Islet of Langerhans (tissue), 1 donor: ENCODE measurements at regions not wholly inside any gene's neighbourhood (a gene's known extent, or its start where the extent isn't known, plus 50 kb on each side); places are given as distances from the start of the nearest gene placed in this dataset.

Experiments
- FAIRE-seq: peaks from one replicate; lab custom pipeline; 2011; peaks lifted over from hg19 to GRCh38; lab: Jason Lieb, UNC

DNA sequence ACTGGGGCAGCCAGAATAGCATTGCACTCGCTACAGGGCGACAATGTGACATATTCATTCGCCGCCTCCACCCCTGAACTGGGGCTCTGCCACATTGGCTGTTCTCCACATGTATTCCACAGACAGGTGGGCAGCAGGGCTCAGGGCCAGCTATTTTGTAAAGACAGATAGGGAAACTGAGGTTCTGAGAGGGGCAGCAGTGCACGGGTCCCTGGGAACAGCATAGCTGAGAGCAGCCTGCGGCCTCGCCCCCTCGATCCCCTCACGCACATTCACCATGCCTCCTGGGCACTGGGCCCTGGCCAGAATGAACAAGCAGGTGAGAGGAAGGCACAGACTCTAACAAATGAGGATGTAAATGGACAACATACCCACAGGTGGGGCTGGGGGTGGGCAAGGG lies 75.0 kb upstream of the SPATA12 start:
- FAIRE-seq = no peak

DNA sequence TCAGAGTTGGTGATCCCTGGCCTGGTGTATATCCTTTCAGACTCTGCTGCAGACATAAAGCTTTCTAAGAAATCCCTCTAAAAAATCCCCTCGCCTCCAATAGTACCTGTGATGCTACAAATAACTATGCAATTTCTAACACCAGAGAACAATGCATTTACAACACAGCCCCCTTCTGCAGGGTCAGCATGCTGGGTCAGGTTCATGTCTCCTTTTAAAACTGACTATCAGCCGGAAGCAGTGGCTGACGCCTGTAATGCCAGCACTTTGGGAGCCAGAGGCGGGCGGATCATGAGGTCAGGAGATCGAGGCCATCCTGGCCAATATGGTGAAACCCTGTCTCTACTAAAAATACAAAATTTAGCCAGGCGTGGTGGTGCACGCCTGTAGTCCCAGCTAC lies 77.0 kb upstream of the SPATA12 start:
- no peak for FAIRE-seq

DNA sequence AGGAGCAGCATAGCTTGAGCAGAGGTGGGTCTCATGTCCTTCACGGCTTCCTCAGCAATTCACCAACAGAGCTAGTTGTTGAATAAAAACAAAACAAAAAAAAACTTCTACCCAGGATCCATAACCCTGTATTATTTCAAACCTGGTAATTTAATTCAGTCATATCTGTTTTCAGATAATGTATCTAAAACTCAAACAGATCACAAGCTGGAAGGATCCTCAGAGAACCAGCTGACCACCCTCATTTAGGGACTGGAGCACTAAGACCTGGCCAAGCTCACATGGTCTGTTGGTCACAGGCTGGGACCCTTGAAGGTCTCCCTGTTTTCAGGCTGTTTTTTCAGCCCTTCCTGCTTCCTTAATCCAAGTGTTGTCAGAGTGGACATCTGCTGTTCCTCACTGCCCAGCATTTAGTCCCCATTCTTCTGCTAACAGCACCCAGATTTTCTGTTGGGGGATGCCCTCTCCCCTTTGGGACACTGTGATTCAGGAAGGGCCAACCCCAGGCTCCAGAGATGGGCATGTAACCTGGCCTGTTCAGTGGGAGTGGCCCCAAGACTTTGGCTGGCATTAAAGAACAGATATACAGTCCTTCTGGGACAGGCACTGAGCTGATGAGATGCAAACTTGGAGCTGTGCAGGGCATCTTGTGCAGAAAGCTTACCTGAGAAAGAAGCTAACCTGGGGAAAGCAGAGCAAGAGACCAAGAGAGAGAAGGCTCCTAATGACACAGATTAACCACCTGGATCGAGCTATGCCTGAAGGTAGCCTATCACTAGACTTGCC lies 78.8 kb upstream of the SPATA12 start:
- no peak for FAIRE-seq

DNA sequence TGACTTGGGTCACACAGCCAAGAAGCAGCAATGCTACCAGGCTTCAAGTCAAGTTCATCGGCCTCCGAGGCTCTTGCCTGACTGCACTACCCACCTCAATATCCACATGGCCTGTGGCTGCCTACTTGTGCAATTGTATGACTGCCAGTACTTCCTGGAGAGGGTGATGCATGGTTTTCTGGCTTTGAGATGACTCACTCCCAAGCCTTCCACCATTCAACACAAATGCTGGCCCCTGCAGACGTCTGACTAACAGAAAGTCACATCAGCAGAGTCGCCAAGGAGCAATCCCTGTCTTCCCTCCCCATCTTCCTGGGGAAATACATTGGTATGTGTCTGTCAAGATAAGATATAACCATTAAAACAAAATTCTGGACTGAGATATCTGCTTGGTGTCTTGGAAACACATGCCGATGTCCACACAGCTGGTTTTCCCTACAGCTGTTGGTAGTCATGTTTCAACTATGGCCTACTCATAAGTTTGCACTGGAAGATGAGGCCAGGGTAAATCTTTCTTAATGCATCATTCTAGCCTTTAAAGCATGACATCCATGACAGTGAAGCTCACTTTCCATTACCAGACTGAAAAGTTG lies 79.6 kb upstream of the SPATA12 start:
- no peak for FAIRE-seq

DNA sequence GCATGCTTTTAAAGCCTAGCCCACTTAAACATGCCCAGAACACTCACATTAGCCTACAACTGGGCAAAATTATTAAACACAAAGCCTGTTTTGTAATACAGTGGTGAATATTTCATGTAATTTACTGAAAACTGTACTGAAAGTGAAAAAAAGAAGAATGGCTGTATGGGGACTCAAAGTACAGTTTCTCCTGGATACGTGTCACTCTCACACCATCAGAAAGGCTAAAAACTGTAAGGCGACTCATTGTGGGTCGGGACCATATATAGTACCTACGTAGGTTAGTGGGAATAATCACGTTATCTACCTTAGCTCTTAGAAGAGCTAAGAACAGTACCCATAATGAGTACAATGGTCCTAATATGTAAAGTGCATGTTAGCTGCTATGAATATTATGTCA lies 80.2 kb upstream of the SPATA12 start:
- FAIRE-seq = no peak

DNA sequence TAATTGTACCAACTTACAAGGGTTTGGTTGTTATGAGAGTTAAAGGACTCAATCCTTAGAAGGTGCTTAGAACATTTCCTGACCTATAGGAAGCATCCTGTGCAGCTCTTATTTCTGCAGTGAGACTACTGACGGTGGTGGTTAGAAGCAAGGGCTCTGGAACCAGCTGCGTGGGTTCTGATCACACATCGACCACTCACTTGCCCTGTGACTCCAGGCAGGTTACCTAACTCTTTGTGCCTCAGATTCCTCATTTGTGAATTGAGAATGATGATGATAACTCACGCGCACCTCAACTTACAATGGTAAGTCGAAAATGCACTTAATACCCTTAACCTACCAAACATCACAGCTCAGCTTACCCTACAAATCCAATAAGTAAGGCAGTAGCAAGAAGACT lies 80.7 kb upstream of the SPATA12 start:
- no peak for FAIRE-seq

DNA sequence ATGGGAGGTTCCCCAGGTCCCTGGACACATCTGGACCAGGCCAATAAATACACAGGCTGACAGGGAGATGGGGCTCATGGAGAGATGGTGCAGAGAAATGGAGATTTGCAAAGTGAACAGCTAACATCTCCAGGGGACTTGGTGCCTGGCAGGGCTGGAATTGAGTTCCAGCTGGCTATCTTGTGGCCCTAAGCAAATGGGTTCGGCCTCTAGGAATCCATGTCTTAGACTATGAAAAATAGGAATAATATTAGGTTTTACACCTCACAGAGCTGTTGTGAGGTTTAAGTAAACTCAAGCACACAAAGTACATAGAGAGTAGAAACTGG lies 82.9 kb upstream of the SPATA12 start:
- no peak for FAIRE-seq

DNA sequence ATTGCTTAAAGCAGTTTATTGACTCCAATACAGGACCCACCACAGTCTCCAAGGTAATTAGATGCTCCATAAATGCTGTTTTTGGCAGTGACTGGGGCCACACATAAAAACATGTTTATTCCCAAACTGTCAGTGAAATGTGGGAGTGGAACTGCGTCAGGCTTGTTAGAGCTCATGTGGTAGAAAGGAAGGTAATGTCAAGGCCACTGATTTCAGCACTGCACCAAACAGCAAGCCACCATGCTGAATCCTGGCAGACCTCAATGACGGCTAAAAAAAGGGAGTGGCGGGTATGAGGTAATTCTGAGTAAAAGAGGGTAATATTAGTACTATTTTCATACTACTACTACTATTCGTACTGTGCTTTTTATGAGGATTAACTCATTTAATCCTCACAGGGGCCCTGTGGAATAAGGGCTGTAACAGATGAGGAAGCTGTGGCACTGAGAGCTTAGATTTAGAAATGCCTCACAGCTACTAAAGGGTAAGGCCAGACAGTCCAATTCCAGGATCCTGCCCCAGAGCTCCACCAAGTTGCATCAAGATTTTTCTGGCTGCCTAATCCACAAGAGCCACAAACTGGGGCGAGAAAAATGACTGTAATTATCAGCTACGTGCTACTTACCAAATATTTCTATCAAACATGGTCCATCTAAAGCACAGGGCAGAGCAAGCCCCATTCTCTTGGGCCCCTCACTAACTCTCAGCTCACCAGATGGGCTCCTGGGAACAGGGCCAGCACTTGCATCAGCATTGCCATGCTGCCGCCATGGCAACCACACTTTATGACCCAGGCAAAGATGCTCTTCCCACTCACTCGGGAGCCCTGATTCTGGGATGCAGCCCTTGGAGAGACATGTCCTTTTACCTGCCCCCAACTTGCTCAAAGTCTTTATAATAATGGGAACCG lies 83.6 kb upstream of the SPATA12 start:
- FAIRE-seq = no peak

DNA sequence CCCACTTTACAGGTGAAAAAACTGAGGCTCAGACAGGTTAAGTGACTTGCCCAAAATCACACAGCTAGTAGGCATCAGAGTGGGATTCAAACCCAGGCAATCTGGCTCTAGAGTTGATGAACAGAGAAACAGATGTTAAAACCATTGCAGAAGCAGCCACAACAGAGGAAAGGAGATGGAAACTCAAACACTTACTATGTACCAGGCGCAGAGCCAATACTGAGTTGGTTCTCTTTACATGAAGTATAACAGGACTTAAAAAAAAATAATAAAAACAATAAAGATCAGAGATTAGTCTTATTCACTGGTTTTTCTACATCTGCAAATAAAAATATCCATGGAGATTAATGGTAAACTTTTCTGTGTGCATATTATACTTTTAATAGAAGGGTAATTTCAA lies 84.9 kb upstream of the SPATA12 start:
- no peak for FAIRE-seq

DNA sequence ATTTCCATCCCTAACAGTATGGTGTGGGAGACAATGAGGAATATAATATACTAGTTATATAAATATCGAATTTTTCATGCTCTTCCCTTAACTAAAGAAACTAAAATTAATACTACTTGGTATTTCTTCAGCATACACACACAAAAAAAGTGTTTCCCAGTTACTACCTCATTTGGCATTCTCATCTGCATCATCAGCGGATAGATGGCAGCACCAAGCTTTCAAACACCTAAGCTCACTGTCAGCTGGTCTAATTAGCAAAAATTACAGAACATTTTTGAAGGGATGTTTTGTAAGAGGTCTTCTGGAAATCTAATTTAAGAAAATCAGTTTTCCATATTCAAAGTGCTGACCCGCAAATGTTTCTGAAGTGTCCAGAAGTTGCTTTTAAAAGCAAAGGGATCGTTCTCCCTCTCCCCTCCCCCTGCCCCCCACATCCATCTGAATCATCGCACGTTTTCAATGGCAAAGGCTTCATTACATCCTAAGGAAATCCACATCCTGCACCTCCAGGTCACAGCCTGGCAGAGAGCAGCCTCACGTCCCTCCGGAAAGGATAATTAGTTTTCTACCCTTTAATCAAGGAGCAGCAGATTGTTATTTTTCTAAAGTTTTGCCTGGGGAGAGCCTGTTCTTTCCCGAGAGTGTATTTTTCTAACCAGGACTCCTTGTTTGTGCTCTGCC lies 86.1 kb upstream of the SPATA12 start:
- no peak for FAIRE-seq

DNA sequence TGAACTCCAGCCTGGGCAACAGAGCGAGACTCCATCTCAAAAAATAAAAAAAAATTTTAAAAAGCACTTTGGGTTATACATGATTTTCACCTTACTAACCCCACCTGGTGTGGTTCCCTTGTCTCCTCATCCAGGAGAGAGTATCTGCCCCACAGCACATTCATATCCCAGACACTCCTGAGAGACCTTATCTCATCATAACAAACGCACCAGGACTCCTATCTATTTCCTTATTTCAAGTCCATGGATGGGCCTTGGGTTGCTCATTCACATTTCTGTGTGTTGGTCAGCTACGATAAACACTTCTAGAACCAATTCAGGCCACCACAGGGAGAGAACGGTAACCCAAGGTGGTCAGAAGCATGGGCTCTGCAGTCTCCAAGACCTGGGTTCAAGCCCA lies 88.6 kb upstream of the SPATA12 start:
- FAIRE-seq = no peak

DNA sequence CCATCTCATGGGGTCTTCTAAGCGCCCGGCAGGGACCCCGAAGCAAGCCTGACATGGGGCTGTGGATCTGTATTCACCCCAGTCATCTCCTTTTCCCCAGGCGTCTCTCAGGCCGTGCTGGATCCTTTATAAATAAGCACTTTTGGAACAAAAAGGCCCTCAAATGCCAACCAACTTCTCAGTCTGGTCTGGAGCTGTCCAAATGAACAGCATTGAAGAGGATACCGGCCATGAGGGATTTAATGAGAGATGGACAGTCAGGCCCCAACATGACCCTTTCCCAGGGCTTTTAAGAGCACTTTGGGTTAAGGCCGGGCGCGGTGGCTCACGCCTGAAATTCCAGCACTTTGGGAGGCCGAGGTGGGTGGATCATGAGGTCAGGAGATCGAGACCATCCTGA lies 89.2 kb upstream of the SPATA12 start:
- no peak for FAIRE-seq

DNA sequence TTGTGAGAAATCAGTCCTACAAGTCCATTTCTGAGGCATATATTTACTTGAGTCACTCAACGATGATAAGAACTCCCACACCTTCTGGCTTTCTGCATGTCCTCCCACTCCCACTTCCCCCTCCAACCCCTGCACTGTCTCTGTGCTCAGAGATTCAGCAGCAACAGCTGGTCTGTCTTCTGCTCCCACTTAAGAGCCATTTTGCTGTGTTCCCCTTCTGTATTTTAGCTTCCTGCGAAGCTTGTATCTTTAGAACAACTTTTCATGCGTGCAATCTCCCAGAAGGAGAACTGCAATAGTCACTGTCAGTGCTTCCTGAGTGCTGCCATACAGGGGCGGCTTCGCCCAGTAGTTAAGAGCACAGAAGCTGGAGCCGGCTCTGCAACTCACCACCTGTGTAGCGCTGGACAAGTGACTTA lies 90.0 kb upstream of the SPATA12 start:
- no peak for FAIRE-seq

DNA sequence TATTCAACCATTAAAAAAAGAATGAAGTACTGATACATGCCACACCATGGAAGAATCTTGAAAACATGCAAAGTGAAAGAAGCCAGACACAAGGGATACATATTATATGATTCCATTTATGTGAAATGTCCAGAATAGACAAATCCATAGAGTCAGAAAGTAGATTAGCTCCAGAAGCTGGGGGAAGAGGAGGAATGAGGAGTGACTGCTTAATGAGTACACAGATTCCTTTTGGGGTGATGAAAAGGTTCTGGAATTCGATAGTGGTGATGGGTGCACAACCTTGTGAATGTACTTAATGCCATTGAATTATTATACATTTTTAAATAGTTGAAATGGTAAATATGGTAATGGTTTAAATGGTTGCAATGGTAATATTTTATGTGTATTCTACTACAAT lies 90.6 kb upstream of the SPATA12 start:
- no peak for FAIRE-seq

DNA sequence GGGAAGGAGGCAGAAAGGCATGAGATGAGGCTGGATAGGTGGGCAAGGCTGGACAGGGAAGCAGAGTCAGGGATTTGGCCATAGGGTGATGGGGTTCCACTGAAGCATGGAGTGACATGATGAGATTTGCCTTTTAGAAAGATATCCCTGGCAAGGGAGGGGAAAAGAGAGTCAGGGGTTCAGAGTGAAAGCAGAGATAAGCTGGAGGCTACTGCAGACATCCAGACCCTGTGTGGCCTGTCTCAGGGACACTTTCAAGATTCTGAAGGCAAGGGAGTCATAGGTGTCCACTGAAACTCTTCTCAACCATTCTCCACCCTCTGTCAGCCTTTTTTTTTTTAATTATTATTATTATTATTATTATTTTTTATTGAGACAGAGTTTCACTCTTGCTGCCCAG lies 94.0 kb upstream of the SPATA12 start:
- no peak for FAIRE-seq

DNA sequence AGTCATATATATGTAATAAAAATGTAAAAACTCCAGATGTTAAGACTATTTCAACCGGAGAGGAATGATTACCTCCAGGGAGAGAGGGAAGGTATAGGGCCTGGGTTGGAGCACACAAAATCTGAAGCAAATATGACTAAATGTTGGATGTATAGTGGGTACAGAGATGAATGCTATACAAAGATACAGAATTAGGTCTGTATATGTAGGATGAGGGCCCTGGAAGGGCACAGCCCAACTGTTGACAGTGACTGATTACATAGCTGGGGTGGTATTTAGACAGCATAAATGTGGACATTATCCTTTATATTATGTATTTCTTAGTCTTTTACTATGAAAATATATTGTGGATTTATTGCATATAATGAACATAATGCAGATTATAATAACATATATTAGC lies 94.4 kb upstream of the SPATA12 start:
- FAIRE-seq = no peak

DNA sequence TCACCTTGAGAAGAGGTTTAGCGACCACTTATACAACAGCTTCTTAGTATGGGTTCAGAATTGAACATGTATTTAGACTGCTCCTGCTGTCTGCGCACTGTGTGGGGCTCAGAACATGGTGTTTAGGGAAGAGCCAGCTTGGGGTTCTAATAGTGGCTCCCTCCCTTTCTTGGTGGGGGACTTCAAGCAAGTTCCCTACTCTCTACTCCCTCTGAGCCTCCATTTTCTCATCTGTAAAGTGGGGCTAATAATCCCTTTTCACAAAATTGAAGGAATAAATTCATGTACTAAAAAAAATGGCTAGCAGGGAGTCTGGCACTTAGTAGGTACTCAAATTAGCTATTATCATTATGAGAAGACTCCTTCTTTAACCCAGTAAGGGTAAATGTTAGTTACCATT lies 97.5 kb upstream of the SPATA12 start:
- FAIRE-seq = no peak

DNA sequence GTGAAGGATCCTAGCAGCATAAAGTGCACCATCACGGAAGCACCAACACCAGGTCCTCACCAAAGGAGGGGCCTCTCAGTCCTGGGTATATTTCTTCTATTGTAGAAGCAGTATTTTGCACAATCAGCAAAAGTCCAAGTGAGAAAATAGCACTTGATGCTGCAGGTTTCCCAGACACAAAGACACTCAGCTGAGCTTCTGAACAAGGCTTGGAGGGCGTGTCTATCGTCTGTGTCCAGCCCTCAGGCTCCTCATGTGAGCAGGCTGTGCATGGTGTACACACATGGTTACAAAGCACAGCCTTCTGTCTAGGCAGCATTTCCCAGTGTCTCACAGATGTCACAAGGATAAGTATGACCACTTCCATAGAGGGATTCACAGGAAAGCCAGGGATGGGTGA lies 98.3 kb upstream of the SPATA12 start:
- no peak for FAIRE-seq

DNA sequence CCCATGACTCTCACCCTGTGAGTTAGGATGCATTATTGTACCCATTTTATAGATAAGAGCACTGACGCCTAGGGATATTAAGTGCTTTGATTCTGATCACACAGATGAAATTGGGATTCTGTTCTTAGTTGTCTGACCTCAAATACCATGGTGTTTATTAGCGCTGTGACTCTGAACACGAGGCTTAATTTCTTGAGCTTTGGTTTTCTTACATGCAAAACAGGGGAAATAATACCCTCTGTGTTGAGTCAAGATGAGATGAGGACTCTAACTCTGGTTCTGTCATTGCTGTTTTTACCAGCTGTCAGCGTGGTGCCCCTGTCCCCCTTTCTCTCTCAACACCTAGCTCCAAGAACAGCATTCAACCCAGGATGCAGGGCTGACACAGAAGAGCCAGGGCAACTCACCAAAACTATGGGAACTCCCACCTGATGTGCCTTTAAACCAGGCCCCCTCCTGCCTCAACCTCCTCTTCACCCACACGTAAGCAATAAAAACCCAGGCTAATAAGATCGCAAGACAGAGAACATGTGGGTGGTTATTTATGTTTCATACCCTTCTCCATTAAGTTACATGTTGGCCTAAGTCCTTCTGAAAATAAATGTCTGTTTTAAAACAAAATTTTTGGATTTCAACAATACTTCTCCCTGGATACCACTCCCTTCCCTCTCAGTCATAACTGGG lies 100.1 kb upstream of the SPATA12 start:
- no peak for FAIRE-seq

DNA sequence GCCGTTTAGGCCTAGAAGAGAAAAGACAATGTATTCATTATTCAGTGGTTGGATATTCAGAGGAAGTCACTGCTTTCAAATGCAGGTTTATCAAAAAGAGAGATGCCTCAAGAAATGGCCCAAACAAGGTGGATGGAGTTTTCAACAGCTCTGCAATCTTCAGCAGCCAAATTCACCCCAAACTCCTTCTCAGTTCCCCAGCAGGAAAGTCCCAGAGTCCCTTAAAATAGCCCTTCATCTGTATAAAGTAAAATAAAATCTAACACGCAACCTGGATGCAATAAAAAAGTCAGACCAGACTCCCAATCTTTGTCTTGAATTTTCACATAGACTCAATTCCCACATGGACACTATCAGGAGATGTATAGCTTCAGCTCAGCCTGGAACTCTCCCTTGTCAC lies 101.6 kb upstream of the SPATA12 start:
- no peak for FAIRE-seq

DNA sequence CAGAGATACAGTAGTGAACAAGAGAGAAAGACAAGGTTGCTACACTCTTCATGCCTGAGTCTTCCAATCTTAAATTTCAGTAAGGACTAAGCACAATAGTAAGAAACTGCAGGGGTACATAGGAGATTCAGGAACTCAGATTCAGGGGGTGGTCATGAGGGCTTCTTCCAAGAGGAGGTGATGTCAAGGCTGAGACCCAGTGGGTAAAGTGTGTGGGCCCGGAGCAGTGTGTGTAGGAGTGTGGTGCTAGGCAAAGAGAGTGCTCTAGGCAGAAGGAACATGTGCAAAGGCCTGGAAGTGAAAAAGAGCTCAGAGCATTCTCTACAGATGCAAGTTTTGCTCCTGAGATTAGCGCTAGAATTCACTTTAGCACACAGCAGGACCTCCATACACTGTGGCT lies 102.9 kb upstream of the SPATA12 start:
- FAIRE-seq = no peak

DNA sequence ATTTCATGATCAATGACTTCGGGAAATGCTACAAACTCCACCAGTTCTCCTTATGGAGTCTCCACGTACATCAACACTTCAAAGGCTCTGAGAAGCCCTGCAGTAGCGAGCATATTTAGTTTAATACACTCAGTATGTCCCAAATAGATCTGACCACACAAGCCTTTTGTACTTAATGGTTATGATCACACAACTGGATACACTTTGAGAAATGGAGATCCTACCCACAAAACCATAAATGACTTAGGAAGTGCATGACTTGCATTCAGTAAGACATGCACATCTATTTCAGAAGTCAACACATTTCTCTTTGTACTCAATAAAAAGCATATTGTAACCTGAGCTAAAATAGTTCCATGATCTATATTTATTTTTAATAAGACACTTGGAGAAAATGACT lies 103.6 kb upstream of the SPATA12 start:
- no peak for FAIRE-seq
